Left kidney (tissue), 1 donor: ENCODE measurements at regions not wholly inside any gene's neighbourhood (a gene's known extent, or its start where the extent isn't known, plus 50 kb on each side); places are given as distances from the start of the nearest gene placed in this dataset.
"Not testable (repeated sequence)": the region's sequence is repeated elsewhere in the genome, so short reads cannot be mapped to it uniquely, and the experiment has no call there.

Source experiments
- DNase-seq: peaks from one replicate; pipeline ENCODE4 v3.0.0-alpha.2; 2013

DNA sequence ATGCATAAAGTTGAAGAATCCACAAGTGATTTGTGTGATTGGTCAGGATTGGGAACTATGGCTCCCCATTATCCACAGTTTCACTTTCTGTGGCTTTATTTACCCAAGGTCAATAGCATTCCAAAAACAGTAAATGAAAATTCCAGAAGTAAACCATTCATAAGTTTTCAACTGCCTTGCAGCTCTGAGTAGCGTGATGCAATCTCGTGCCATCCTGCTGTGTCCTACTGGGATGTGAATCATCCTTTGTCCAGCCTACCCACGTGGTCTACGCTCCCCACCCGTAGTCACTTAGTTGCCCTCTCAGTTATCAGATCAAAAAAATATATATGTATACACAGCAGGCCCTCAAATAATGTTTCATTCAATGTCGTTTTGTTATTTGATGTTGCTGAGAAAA lies 89.0 kb upstream of the DLGAP1 start:
- DNase-seq, result no peak

DNA sequence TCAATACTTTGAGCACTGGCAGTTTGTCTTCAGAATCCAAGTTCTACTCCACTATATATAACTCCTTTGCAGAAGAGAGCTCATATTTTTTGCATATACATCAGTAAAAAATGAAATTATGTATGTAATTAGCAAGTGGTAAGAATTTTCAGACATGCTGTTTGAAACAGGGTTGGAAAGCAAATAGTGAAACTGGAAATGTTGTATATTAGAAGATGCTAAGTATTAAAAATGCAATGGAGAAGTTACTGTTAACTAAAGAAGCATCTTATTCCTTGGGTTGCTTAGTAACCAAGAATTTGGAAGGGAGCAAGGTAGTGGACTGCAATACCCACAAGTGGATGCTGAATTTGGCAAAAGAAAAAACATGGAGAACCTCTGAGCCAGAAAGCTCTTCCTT lies 88.6 kb upstream of the DLGAP1 start:
- DNase-seq, result no peak

DNA sequence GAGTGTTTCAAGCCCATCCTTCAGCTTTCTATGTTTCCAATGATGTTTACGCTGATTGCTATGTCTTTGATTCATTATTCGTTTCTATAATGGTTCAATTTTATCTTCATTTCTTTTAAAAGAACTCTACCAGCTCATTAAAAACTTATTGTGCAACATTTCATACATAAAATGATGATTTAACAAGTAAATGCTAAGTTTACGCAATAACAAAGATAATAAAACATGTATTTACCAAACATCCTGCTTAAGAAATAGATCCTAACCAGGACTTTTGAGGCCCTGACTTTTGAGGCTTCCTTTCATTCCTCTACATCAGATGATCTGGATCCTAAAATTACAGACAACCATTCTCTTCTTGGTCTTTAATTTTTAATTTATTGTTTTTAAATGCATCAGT lies 86.5 kb upstream of the DLGAP1 start:
- no peak for DNase-seq

DNA sequence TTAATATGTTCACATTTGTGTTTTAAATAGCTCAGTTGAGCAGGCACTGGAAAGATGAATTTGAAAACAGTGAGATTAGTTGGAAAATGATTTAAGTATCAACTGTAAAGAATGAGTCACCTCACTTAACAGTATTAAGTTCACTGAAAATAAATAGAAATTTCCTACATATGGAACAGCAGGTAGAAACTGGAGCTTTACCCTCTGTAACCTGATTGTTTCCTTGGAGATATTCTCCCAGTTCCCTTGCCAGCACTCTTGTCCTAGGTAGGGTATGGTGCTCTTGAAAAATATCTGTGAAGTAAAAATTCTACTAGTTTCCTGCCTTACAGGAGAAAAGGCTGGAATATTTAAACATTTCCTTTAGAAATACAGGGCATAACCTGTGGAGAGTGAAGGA lies 81.3 kb upstream of the DLGAP1 start:
- DNase-seq, result no peak

DNA sequence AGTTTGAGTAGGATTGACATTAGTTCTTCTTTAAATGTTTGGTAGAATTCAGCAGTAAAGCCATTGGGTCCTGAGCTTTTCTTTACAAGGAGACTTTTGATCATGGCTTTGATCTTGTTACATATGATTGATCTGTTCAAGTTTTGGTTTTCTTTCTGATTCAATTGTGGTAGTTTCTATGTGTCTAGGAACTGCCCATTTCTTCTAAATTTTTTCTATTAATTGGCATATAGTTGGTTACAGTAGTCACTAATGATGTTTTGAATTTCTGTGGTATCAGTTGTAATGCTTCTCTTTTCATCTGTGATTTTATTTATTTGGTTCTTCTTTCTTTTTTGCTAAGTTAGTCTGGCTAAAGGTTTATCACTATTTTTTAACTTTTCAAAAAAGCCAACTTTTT lies 73.3 kb upstream of the DLGAP1 start:
- DNase-seq, result no peak

DNA sequence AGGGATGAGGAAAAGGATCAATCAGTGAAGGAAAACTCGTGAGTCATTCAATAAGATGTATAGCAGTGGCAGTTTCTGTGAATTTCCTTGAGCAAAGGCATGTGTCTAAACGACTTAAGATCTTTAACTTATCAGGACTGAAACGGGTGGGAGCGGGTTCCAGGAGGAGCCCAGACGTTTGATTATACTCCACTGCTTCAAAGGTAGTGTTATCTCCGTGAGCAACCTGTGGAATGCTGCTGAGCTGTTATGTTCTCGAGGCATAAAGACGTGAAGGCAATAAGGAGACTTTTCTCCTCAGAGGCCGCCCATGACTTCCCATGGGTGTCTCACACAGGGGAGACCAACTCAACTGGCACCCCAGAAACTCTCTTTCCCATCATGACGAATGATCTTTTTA lies 72.7 kb upstream of the DLGAP1 start:
- not testable (repeated sequence) for DNase-seq

DNA sequence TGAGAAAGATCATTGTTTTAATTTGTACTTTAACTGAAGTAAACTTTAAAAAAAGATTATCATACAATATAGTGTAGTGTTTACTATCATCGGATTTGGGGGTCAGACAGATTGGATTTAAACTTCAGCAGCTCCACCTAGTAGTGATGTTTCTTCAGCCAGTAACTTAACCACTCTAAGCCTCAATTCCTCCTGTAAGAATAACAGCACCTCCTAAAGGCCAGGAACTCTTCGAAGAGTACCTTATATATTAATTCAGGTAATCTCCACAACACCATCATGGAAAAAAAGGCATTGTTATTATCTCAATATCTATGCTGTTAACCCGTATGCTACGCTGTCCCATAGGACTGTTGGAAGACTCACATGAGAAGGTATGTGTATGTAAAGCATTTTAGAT lies 69.0 kb upstream of the DLGAP1 start:
- no peak for DNase-seq

DNA sequence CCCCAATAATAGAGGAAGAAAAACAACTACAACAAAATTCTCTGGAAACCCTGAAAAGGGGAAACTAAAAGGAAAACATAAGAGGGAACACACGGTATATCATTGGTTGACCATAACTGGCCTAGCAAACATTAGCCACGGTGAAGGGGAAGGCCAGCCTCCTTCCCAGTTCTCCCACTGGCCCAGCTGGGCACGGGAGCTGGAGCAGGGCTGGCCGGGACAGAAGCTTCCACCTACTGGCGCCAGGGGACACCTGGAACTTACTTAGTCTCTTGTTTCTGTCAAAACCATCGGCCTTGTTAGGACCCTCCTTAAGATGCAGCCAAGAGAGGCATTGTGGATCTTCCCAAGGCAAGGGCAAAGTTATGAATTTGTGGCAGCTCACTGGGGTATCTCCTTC lies 56.1 kb upstream of the DLGAP1 start:
- DNase-seq, result no peak

DNA sequence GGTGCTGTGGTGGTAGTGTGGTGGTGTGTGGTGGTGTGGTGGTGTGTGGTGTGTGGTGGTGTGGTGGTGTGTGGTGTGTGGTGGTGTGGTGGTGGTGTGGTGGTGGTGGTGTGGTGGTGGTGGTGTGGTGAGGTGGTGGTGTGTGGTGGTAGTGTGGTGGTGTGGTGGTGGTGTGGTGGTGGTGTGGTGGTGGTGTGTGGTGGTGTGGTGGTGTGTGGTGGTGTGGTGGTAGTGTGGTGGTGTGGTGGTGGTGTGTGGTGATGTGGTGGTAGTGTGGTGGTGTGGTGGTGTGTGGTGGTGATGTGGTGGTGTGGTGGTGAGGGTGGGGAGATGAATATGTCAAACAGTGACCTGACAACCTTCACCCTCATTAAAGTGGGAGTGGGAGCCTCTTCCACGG lies 55.6 kb upstream of the DLGAP1 start:
- DNase-seq, result no peak

DNA sequence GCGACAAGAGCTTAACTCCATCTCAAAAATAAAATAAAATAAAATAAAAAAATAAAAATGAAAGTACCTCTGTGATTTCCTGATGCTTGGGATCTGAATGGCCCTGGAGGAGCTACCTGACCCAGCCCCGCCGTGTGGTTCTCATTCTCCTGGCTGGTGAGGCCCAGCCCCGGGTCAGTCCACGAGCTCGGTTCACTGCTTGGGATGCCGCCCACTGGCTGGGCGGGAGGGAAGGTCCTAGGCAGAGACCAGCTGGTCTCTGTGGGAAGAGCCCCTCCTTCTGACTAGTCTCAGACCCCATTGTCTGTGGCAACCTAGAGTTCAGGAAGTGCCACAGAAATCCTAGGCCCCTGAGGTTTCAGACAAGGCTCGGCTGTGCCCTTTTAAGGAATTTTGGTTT lies 55.1 kb upstream of the DLGAP1 start:
- no peak for DNase-seq
